Spleen (tissue), 7 donors: ENCODE measurements at regions not wholly inside any gene's neighbourhood (a gene's known extent, or its start where the extent isn't known, plus 50 kb on each side); places are given as distances from the start of the nearest gene placed in this dataset.

Source experiments
- POLR2A ChIP-seq, 3 donors: fragments of 450-650 bp; IDR thresholded peaks; one replicate each; pipeline ENCODE4 v1.5.1; 2017; ENCODE audit warnings: antibody characterized with exemption in 3 of 3, mild to moderate bottlenecking in 1 of 3
- POLR2AphosphoS5 ChIP-seq, 3 donors: sonication (generic); formaldehyde crosslinking; IDR thresholded peaks; one replicate each; pipeline ENCODE4 v1.5.1; 2017; ENCODE audit warnings: antibody characterized with exemption in 3 of 3
- TF ChIP-seq, protein P1 (sequence below), 11 experiments: fragments of 200-600 bp in 7 of 11; fragments of 450-650 bp in 4 of 11; sonication (generic) in 4 of 11; IDR thresholded peaks in 8 of 11; conservative IDR thresholded peaks in 3 of 11; 1 replicate in 7 of 11; 2 replicates in 4 of 11; pipeline versions ENCODE4 v1.4.0 to v1.8.0; 2016 to 2021; ENCODE audit warnings: antibody characterized with exemption in 11 of 11, inconsistent platforms in 4 of 11, mild to moderate bottlenecking in 1 of 11
- donor health status: DM: no; HTN: no; CAD: no; lungs with moderate emphysema.
- donor health status: DM: no; HTN: no; CAD: no.
- donor health status: DM: no; HTN: no; CAD: no.

DNA sequence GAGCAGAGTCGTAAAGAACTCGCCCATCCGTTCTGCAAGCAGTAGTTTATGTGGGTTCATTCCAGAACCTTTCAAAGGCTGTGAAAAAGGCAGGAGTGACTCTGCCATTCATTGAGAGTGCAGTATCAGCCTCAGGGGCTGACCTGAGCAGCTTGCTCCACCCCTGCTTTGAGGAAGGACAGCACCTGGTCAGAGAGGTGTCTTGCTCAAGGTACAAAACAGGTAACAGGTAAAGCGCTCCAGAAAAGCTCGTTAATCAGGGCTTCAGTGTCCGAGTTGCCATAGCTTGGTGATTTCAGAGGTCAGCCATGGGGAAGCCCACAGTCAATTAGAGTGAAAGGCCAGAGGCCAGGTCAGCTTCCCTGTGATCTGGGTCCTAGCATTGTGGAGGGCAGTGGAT, 251.1 kb downstream of the ABCC12 start:
- no peak for TF ChIP-seq POLR2A (IDR thresholded peaks at IDR 0.05)
- TF ChIP-seq, protein P1, sequence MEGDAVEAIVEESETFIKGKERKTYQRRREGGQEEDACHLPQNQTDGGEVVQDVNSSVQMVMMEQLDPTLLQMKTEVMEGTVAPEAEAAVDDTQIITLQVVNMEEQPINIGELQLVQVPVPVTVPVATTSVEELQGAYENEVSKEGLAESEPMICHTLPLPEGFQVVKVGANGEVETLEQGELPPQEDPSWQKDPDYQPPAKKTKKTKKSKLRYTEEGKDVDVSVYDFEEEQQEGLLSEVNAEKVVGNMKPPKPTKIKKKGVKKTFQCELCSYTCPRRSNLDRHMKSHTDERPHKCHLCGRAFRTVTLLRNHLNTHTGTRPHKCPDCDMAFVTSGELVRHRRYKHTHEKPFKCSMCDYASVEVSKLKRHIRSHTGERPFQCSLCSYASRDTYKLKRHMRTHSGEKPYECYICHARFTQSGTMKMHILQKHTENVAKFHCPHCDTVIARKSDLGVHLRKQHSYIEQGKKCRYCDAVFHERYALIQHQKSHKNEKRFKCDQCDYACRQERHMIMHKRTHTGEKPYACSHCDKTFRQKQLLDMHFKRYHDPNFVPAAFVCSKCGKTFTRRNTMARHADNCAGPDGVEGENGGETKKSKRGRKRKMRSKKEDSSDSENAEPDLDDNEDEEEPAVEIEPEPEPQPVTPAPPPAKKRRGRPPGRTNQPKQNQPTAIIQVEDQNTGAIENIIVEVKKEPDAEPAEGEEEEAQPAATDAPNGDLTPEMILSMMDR (IDR thresholded peaks at IDR 0.05 in 8 of 11, conservative IDR thresholded peaks at IDR 0.05 in 3 of 11), result no peak
- no peak for TF ChIP-seq POLR2AphosphoS5 (IDR thresholded peaks at IDR 0.05)
